ENCODE measurements at regions not wholly inside any gene's neighbourhood (a gene's known extent, or its start where the extent isn't known, plus 50 kb on each side); places are given as distances from the start of the nearest gene placed in this dataset.

DNA sequence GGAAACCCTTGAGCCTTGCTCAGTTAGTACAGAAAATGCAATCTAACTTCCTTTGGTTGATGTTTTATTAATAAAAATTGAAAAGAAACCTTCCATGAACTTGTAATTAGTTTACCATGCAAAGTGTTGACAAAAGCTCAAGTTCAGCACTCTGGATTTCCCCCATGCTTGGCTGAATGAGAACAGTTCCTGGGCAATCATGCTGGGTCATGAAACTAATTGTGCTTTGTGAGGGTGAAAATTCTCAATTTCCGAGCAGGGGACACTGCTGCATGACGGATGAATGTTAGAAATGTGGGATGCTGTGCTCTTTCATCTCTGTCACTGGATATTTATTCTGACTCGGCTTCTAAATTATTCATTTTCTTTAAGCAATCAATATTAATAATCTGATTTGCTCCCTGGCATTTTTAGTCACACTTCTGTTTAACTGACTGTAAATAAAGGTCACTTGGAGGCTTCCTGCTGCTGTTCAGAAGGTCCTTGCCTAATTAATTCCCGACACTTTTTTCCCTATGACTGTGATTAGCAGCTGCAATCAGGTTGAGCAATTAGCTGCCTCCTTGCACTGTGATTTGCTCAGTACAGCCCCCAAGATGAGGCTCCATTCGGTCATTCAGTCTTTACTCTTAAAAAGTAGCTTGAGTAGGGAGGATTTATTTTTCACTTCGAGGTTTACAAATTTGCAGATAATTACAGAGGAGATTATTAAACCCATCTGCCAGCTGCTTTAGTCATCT, 678.1 kb upstream of the ZNF608 start:
- no peak for DNase-seq (ENCODE audit: low read depth)
- TF ChIP-seq, protein P1, sequence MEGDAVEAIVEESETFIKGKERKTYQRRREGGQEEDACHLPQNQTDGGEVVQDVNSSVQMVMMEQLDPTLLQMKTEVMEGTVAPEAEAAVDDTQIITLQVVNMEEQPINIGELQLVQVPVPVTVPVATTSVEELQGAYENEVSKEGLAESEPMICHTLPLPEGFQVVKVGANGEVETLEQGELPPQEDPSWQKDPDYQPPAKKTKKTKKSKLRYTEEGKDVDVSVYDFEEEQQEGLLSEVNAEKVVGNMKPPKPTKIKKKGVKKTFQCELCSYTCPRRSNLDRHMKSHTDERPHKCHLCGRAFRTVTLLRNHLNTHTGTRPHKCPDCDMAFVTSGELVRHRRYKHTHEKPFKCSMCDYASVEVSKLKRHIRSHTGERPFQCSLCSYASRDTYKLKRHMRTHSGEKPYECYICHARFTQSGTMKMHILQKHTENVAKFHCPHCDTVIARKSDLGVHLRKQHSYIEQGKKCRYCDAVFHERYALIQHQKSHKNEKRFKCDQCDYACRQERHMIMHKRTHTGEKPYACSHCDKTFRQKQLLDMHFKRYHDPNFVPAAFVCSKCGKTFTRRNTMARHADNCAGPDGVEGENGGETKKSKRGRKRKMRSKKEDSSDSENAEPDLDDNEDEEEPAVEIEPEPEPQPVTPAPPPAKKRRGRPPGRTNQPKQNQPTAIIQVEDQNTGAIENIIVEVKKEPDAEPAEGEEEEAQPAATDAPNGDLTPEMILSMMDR (conservative IDR thresholded peaks at IDR 0.05; ENCODE audit: low read length): no peak
- no peak overlapping the region for H3K4me3 ChIP-seq (ENCODE audit: low read length)

DNA sequence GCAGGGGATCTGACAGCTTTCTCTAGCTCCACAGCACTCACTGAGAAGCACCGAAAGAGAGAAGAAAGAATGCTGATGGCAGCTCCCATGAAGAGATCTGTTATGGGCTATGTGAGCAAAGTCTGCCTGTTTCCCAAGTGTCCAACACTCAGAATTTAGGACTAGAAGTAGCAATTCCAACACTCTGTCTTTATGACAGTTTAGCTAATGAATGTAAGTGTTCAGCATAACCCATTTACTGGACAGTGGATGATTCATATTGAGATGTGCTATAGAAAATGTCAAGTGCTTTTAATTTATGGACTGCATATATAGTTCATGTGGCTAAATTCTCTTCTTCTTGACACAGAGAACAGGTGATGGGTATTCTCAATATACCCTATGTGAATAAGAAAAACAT, 683.1 kb upstream of the ZNF608 start:
- DNase-seq (ENCODE audit: low read depth): no peak
- no peak overlapping the region for H3K4me3 ChIP-seq (ENCODE audit: low read length)
- TF ChIP-seq, protein P1 (conservative IDR thresholded peaks at IDR 0.05; ENCODE audit: low read length): no peak

DNA sequence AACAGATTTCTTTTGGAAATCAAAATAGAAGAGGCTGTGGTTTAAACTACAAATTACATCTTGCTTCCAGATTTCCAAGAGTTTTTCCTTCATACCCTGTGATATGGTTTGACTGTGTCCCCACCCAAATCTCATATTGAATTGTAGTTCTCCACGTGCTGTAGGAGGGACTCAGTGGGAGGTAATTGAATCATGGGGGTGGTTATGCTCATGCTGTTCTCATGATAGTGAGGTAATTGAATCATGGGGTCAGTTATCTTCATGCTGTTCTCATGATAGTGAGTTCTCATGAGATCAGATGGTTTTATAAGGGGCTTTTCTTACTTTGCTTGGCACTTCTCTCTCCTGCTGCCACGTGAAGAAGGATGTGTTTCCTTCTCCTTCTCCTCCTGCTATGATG, 687.0 kb upstream of the ZNF608 start:
- DNase-seq (ENCODE audit: low read depth): no peak
- no peak overlapping the region for H3K4me3 ChIP-seq (ENCODE audit: low read length)
- TF ChIP-seq, protein P1 (conservative IDR thresholded peaks at IDR 0.05; ENCODE audit: low read length): no peak

DNA sequence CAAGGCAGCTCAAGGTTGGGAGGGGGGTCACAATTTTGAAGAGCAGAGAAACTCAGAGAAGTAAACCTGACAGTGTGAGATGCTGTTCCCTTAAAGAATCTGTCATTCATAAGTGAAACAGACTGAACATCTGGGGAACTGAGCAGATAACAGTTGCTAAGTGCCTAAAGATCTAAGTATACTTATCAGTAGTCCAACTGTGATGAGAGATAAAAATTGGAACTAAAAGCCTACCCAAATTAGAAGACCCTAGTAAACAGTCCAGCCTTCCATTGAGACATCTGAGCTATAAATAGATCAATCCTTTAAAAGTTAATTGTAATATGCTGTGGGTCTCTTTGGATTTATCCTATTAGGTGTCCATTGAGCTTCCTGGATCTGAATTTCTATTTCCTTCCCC, 692.8 kb upstream of the ZNF608 start:
- no peak overlapping the region for H3K4me3 ChIP-seq (ENCODE audit: low read length)
- no peak for DNase-seq (ENCODE audit: low read depth)
- TF ChIP-seq, protein P1 (conservative IDR thresholded peaks at IDR 0.05; ENCODE audit: low read length): no peak

DNA sequence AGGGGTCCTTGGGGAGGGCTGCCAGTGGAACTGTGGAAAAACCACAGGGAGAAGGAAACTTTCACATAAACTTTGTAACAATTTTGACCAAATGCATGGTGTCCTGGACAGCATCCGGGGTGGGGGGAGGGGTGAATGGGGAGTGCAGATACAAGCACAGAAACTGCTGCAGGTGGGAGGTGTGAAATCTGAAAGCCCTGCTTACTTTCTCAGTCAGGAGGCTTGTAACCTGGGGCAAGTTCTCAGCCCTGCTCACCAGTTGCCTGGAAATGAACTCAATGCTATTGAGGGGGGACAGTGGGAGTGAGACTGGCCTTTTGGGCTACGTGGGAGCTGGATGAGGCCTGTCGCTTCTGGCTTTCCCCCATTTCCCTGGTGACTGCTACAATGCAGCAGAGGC, 694.5 kb upstream of the ZNF608 start:
- TF ChIP-seq, protein P1 (conservative IDR thresholded peaks at IDR 0.05; ENCODE audit: low read length): no peak
- no peak overlapping the region for H3K4me3 ChIP-seq (ENCODE audit: low read length)
- no peak for DNase-seq (ENCODE audit: low read depth)

DNA sequence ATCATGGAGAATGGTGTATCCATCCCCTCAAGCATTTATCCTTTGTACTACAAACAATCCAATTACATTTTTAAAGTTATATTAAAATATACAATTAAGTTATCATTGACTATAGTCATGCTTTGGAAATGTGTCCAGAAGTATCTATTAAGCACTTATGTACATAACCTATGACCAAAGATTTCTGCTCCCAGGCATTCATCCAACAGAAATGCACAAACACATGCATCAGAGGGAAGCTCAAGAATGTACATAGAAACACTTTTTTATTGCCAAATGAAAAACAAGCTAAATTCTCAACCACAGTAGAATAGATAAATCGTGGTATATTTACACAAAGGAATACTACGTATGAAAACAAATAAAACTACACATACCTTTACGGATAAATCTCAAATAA, 700.5 kb upstream of the ZNF608 start:
- no peak overlapping the region for H3K4me3 ChIP-seq (ENCODE audit: low read length)
- peak; percentile 2 for DNase-seq (ENCODE audit: low read depth)
- TF ChIP-seq, protein P1 (conservative IDR thresholded peaks at IDR 0.05; ENCODE audit: low read length): no peak

DNA sequence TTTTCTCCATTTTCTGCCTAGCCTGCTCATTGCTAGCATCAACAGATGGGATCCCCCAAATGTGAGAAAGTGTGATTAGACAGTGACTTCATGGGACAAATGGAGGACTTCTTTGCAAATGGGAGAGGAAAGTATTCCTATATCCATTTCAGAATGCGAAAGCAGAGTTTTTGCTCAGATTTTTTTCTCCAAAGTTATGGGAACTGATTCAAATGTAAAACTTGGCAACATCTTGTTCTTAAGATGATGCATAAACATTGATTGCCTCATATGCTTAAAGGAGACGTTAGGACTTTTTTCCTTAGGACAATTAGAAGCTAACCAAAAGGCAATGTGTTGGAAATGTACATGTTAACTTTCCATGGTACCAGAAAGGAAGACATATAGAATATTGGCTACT, 704.3 kb upstream of the ZNF608 start:
- TF ChIP-seq, protein P1 (conservative IDR thresholded peaks at IDR 0.05; ENCODE audit: low read length): no peak
- DNase-seq (ENCODE audit: low read depth): no peak
- H3K4me3 ChIP-seq (ENCODE audit: low read length): no peak overlapping the region
